ENCODE measurements at regions not wholly inside any gene's neighbourhood (a gene's known extent, or its start where the extent isn't known, plus 50 kb on each side); places are given as distances from the start of the nearest gene placed in this dataset.

GRCh38 chr18:51397347-51397962, 200.0 kb upstream of the MEX3C start:
- no peak for DNase-seq (ENCODE audit: low read depth in 4 of 4, low spot score in 3 of 4)

DNA sequence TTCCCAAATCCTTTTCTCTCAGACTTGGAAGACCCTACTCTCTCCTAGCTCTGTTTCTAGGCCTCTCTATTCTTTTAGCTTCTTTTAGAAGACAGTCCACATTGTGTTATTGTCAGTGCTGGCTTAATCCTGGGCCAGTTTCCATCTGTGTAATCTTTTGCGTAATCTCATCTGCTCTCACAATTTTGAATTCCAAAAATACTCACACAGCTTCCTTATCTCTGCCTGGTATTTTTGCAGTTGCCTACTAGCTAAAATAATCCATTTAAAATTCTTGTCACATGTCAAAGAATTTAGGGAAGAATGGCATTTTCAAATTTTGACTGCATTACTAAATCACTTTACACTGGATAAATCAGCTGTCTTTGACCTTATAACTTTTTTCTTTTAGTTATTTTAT, 200.6 kb upstream of the MEX3C start:
- no peak for DNase-seq (ENCODE audit: low read depth in 4 of 4, low spot score in 3 of 4)

GRCh38 chr18:51399491-51400122, 202.1 kb upstream of the MEX3C start:
- no peak for DNase-seq (ENCODE audit: low read depth in 4 of 4, low spot score in 3 of 4)

- no peak for DNase-seq (ENCODE audit: low read depth in 4 of 4, low spot score in 3 of 4)
Observed at GRCh38 chr18:51400721-51401120, 203.2 kb upstream of the MEX3C start.

DNA sequence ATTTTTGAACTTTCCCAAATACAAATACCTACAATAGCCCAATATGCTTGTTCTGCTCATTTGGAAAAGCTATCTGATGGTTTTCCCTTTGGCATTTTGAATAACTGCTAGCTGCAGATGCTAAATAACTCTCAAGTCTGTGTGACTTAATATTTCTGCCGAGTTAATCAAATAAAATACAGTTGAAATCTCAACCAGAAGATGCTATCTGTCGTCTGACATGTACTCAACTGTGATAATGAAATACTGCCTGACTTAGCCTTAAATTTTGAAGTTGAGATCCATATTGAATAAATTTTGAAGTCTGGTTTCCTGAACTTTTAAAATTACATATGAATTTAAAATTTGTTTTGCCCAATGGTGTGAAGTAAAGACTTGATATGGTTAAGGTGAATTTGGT, 204.4 kb upstream of the MEX3C start:
- no peak for DNase-seq (ENCODE audit: low read depth in 4 of 4, low spot score in 3 of 4)

DNA sequence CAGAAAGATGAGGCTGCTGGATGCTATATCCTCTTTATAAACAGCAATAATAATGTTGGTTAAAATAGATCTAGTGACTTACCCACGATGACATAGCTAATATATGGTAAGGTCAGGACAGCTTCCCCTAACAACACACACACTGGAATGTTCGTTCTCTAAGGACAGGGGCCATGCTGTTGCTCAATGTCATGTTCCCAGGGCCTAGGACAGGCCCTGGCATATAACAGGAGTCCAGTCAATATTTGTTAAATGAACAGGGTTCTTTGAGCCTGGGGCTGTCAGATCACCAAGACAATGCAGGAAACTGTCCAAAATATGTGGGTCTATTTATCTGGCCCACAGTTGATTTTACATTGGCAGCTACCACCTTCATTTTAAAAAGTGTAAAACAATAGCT, 207.1 kb upstream of the MEX3C start:
- no peak for DNase-seq (ENCODE audit: low read depth in 4 of 4, low spot score in 3 of 4)

GRCh38 chr18:51405683-51406477, 208.4 kb upstream of the MEX3C start:
- no peak for DNase-seq (ENCODE audit: low read depth in 4 of 4, low spot score in 3 of 4)

- DNase-seq (ENCODE audit: low read depth in 4 of 4, low spot score in 3 of 4), result no peak
Observed at GRCh38 chr18:51417643-51418483, 220.4 kb upstream of the MEX3C start.

DNA sequence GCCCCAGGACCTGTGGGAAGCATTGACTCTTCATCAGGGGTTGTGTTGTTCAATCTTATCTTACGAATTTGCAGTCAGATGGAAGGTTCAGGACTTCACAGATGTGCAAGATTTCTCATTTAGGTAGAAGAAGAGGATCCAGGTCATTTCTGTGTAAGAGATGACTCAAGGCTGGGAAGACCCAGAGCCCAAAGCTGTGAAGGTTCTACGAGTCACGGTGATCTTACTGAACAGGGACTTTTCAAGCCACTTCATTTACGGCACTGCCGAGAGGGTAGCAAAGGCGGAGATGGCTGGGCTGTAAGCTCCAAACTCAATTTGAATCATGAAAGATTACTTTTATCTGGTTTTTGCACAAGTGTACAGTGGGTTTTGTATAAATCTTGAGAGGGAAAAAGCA, 228.0 kb upstream of the MEX3C start:
- no peak for DNase-seq (ENCODE audit: low read depth in 4 of 4, low spot score in 3 of 4)

DNA sequence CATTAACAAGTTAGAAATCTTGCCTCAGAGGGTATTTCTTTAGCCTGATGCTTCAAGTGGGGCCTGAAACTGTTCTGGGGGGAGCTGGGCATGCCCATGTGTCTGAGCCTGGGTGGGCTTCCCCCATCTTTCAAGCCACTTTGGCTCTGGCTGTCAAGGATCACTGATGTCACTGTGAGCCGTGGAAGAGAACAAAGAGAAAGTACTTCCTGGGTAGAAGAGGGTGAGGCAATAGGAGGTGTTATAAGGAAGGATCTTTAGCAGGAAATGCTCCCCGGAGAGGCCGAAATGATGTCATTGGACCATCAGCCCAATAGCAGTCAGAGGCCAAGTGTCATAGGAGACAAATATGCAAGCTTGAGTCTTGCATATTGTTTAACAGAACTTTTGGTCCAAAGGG, 228.4 kb upstream of the MEX3C start:
- no peak for DNase-seq (ENCODE audit: low read depth in 4 of 4, low spot score in 3 of 4)

DNA sequence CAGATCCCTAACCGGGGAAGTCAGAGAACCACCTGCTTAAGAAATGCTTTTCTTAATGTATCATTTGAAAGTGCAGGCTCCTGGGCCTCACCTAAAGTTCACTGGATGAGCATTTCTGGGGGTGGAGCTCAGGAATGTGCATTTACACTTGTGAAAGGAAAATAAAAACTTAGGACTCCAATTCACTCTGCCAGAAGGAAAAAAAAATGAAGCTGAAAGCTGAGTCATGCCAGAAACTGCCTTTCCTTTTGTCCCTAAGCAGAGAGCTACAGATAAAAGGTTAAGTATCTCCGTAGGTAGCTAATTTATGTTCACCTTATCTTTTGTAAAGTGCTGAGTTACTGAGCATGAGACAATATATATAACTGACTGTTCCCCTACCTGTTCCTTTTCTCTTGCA, 229.5 kb upstream of the MEX3C start:
- DNase-seq (ENCODE audit: low read depth in 4 of 4, low spot score in 3 of 4), result no peak

DNA sequence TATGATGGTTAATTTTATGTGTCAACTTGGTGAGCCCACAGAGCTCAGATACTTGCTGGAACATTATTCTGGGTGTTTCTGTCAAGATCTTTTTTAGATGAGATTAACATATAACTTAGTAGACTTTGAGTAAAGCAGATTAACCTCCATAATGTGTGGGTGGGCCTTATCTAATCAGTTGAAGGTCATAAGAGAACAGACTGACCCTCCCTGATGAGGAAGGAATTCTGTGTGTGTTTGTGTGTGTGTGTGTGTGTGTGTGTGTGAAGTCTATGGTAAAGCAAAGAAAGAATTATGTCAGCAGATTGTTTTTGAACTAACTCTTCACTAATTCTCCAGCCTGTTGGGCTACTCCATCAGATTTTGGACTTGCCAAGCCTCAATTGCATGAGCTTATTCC, 232.2 kb upstream of the MEX3C start:
- DNase-seq (ENCODE audit: low read depth in 4 of 4, low spot score in 3 of 4), result no peak

- no peak for DNase-seq (ENCODE audit: low read depth in 4 of 4, low spot score in 3 of 4)
Observed at GRCh38 chr18:51430538-51430937, 233.1 kb upstream of the MEX3C start.

DNA sequence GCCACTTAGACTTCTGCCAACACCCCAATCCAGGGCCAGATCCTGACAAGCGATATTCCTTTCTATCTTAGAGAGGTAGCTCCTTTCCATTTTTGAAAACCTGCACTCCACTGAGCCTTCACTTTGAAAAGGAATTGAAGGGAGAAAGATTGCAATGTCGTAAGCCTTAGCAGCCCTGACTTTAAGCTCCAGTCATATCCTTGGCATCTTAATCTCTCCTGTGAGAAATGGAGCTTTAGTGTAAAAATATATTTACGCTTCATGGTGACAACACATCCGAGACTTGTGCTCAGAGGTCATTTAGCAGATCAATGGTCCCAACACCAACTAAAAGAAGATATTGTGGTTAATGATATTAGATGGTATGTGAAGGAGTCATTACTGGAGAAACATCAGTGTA, 235.8 kb upstream of the MEX3C start:
- no peak for DNase-seq (ENCODE audit: low read depth in 4 of 4, low spot score in 3 of 4)

DNA sequence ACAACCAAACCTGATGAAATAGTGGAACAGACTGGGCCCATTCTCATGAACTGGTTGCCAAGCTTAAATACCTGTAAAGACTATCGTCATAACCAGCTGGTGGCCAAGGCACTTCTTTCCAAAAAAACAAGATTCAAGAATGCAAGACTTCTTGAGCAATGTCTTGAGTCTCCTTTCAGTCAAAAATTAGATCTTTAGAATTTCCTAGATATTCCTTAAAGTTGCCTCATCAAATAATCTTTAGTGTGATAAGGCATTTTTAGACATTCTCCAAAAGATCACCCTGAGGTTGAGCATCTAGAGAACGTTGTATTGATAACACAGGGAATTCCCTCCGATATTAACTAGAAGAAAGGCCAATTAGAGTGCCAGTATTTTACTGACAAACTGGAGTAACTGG, 236.4 kb upstream of the MEX3C start:
- DNase-seq (ENCODE audit: low read depth in 4 of 4, low spot score in 3 of 4), result no peak

GRCh38 chr18:51437280-51438271, 240.1 kb upstream of the MEX3C start:
- DNase-seq (ENCODE audit: low read depth in 4 of 4, low spot score in 3 of 4), result no peak

DNA sequence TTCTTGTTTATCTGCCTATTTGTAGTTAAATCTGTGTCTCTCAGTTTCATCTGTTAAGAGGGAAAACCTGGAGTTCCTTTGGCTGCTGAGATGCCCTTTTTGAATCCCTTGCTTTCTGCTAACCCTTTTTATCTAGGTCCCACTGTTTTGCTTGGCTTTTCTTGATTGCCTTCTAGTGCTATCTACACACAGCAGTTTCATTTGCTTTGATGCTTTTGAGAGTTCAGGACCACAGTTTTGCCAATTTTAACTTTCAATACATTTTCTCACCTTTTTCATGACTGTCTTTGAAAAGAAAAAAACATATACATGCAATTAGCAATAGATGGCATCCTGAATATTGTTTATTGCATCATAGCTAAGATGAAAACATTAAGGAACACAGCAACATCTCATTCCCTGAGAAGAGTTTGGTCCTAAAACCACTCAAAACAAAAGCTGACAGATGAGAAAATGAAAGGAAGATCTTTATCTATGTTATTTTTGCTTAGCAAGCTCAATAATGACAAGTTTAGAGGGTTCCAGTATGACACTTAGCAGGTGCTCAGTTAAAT, 241.4 kb upstream of the MEX3C start:
- DNase-seq (ENCODE audit: low read depth in 4 of 4, low spot score in 3 of 4), result no peak

GRCh38 chr18:51442012-51442411, 244.5 kb upstream of the MEX3C start:
- DNase-seq (ENCODE audit: low read depth in 4 of 4, low spot score in 3 of 4), result no peak

GRCh38 chr18:51446571-51447210, 249.2 kb upstream of the MEX3C start:
- DNase-seq (ENCODE audit: low read depth in 4 of 4, low spot score in 3 of 4), result no peak
